CD4-positive, alpha-beta T cell treated with Interleukin-17A for 4 hours (primary cell): ENCODE measurements at regions not wholly inside any gene's neighbourhood (a gene's known extent, or its start where the extent isn't known, plus 50 kb on each side); places are given as distances from the start of the nearest gene placed in this dataset.
"Not testable (repeated sequence)": the region's sequence is repeated elsewhere in the genome, so short reads cannot be mapped to it uniquely, and the experiment has no call there.

Experiments
- DNase-seq: peaks from one replicate; pipeline ENCODE4 v3.0.0-alpha.2; 2020; ENCODE audit warnings: mixed read lengths

GRCh38 chr1:58249737-58250586 lies 296.6 kb downstream of the OMA1 start:
- DNase-seq, result no peak

DNA sequence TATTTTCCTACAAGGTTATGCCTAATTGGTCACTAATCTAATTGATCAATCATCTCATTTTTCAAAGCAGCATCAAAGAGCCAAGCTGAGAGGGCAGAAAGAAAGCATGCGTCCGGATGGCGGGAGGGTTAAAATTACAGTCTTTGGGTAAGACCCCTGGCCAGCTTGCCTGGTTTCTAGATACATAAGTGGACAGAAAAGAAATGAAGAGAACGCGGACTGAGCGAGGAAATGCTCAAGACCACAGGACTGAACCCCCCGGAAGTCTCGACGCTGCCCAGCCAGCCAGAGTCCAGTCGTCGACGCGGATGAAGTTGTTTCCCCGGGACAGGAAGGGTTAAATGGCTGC lies 297.2 kb downstream of the OMA1 start:
- DNase-seq, result no peak

DNA sequence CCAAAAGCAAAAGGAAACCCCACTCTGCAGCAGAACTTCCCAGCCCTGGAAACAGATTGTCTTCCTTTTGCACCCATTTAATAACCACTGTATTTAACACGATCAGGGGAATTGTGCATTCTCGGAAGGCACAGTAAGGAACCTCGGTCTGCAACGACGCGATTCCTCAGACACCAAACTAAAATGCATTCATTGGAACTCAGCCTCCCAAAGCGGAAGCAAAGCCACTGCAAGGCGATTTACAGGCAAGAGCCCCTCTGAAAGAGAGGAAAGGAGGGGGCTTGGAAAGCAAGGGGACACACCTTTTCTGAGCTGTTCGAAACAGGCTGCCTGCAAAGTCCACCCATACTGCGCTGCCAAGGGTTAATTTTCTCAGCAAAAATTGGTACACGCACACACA lies 297.7 kb downstream of the OMA1 start:
- DNase-seq, result no peak

DNA sequence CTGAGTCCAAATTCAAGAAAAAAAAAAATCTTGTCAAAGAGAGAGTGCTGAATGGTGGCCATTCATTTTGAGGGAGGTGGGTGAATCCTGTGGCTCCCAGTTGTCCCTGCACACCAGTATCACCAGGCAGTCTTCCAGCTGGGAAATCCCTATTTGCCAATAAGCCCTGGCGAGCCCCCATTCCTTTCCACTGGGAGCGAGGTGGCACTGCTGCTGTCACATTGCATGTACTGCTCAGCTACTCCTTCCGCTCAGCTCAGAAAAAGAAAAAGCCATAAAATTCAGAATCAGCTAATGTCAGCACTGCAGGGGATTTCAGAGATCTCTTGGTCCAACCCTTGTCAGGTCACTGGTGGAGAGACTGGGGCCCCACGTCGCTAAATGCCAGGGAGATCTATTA lies 298.5 kb downstream of the OMA1 start:
- no peak for DNase-seq

DNA sequence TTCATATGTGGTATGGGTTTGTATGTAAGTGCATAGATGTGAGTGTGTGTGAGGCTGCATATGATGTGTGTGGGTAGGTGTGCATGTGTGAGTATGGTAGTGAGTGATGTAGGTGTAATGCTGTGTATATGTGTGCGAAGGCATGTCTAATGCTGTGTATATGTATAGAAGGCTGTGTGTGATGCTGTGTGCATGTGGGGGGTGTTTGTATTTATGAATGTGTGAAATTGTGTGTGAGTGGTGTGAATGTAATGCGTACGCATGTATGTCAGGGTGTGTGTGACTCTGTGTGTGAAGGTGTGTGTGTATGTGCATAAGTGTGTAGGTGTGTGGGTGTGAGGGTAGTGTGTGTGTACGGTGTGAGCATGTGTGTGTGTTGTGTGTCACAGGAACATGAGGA lies 300.0 kb downstream of the OMA1 start:
- DNase-seq, result no peak

GRCh38 chr1:58244872-58245271 lies 301.7 kb downstream of the OMA1 start:
- no peak for DNase-seq

- no peak for DNase-seq
Observed at GRCh38 chr1:58238846-58239245, 307.7 kb downstream of the OMA1 start.

DNA sequence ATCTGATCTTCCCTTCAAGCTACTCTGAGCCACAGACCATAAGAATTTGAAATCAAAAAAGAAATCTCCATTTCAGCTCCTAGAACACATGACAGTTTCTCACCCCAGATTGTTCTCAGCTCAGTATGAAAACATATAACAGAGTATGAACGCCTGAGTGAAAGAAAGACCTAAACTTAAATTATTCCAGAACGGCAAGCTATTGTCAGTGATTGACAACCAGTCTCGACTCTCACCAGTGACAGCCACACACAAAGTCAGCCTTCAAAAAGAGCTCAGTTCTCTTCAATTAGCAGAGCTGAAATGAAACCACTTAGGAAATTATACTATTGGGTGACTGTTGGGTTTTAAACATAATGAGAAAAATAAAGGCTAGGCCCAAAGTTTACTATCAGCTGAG lies 312.8 kb downstream of the OMA1 start:
- no peak for DNase-seq

- no peak for DNase-seq
Observed at GRCh38 chr1:58231204-58231603, 315.3 kb downstream of the OMA1 start.

DNA sequence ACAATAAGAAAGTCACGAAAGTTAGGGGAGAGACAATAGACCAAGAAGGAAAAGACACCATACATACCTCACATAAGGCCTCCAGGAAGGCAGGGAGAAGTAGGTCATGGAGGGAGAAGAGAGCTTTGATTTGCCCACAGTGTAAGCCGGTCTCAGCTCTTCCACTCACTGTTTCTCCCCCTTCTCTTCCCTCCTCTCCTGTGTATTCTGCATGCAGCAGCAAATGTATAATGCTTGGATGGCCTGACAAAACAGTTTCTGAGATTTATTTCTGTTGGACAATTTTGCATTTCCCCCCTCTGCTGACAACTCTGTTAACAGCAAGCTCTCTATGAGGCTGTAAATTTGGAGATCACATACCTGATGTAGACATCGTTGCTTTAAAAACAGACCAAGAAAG lies 318.9 kb downstream of the OMA1 start:
- no peak for DNase-seq

- no peak for DNase-seq
Observed at GRCh38 chr1:58223522-58223921, 323.0 kb downstream of the OMA1 start.

GRCh38 chr1:58220836-58221472 lies 325.6 kb downstream of the OMA1 start:
- DNase-seq, result no peak

- DNase-seq, result not testable (repeated sequence)
Observed at GRCh38 chr1:58216169-58216568, 330.4 kb downstream of the OMA1 start.

- DNase-seq, result no peak
Observed at GRCh38 chr1:58214674-58215073, 331.9 kb downstream of the OMA1 start.

- no peak for DNase-seq
Observed at GRCh38 chr1:58211869-58212268, 334.7 kb downstream of the OMA1 start.

- DNase-seq, result no peak
Observed at GRCh38 chr1:58209575-58209974, 337.0 kb downstream of the OMA1 start.

DNA sequence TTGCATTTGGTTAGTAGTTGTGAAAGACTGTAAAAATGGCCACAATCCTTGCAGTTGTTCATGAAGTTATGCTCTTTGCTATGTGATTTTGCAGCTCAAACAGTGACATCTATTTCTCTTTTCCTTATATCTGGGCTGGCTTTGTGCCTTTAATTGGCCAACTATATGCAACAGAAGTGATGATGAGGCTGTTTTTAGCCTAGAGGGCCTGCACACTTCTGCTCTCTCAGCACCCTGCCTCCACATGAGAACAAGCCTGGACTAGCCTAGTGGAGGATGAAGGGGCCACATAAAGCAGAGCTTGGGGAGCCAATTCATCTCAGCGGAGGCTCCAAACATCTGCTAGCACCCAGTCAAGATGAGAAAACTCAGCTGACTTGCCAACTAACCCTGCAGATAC lies 339.8 kb downstream of the OMA1 start:
- no peak for DNase-seq

DNA sequence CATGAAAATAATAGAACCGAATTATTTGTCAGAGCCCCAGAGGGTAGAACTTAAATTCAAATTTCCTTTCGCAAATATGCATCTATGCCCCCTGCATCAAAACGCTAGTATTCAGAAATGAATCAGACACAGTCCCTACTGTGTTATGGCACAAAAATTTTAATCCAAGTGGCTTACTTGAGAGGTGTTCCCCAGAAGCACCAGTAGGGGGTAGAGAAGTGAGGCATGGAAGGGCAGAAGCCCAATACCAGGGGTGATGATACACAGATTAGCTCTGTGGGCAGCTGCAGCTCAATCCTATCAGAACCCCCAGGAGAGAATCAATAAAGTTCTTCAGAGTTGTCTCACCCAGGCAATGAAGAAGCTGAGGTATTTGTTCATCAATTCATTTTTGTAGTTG lies 342.2 kb downstream of the OMA1 start:
- no peak for DNase-seq

DNA sequence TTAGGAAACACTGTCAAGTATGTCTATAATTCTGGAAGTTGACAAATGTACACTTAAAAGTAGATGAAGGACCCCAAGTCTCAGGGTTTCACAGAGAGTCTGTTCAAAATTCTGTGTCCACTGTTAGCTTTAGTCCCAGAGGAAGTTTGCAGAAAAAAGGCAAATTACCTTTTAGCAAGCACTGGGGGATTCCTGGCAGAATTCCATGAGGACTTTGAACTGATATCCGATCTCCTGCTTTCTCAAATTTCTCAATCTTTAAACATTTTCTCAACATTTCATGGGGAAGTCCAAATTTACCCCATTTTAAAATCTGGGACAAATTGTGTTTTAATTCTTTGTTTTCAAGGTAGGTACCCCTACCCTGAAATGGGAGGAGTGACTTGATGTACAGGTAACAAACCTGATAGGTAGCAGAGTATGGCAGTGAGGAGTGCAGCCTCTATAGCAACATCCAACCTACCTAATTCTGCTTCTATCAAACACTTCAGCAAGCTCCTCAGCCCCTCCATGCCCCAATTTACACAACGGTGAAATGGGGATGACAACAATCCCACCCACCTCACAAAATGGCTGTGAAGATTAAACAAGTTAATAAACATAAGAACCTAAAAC lies 344.9 kb downstream of the OMA1 start:
- DNase-seq, result no peak

DNA sequence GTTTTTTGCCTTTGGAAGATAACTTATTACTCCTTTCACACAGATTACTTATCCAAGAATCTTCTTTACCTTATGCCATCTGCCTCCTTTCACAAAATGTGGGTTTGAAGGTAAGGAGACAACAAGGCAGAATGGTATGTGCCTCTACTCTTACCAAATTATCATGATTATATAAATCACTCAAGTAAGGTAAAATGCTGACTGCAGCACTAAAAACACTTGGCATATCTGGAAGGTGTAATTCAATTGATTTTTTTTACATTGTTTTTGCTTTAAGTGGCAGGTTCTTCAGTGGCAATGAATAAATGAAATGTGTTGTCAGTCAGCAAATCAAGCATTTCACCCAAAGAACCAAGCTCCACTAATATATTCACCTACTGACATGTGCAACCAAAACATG lies 346.1 kb downstream of the OMA1 start:
- DNase-seq, result no peak

DNA sequence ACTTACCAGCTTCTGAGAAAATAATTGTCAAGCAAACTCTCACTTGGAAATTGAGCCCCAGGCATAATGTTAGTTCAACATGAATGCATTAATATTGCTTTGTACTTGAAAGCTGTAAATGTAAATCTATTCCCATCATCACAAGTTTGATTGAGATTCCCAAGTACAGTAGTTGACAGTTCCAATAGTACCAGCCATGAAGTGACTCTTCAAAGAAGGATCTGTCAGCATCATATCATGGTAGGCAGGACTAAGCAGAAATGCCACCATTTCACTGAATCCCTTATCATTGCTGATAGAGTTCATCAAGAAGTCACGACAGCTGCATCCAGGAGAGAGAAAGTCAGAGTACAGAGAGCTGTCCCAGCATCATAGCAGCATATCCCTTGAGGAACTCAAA lies 348.7 kb downstream of the OMA1 start:
- no peak for DNase-seq

DNA sequence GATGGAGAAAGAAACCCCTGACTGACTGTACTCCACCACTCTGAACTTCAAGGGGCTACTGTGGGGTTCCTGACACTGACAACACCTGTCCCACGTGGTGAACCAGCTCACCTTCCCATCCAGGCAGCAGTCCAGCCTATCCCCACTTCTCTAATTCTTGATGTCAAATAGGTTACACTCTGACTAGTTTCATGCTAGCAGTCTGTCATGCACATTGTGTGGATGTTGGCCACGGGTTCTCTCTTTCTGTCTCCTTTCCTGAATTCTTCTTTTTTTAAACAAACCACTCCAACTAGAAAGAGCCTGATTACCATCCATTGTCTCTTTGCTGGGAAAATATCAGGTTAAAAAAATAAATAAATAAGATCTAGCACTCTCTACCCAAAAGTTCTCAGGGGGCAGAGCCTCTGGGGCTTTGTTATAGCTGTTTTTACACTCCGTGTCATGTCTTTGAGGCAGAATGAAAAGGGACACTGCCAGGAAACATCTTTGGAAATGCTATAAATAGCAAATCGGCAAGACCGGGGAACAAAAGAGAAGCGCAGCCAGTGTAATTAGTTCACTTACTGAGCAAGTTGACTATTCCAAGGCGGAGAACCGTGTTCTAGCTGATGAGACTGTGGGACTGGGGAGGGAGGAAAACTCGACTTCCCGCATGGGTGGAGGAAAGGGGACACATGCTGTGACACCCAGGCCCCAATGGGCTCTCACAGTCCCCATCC lies 356.1 kb downstream of the OMA1 start:
- no peak for DNase-seq

GRCh38 chr1:58189453-58189852 lies 357.1 kb downstream of the OMA1 start:
- DNase-seq, result no peak

DNA sequence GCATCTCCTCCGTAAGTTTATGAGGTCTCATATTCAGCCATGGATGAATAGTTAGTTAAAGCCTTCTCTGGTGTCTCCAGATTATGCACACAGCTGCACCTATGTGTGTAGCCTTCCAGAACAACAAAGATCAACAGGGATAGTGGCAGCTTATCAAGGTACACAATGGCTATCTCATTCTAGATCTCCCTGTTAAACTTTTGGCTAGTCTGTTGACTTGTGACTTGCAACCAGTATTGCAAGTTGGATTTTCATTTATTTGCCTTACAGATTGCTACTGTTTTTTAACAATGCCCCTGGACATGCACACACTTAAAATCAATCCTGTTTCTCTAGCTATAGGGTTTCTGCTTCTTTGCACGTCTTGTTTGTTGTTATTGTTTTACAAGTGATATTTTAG lies 363.2 kb downstream of the OMA1 start:
- DNase-seq, result no peak
